Fibroblast of skin of left biceps (primary cell): ENCODE measurements at regions not wholly inside any gene's neighbourhood (a gene's known extent, or its start where the extent isn't known, plus 50 kb on each side); places are given as distances from the start of the nearest gene placed in this dataset.
"Not testable (repeated sequence)": the region's sequence is repeated elsewhere in the genome, so short reads cannot be mapped to it uniquely, and the experiment has no call there.

Experiments used
- DNase-seq, 2 experiments: peaks; one replicate each; pipeline ENCODE4 v3.0.0-alpha.2; 2013; ENCODE audit warnings: low read depth in 2 of 2

DNA sequence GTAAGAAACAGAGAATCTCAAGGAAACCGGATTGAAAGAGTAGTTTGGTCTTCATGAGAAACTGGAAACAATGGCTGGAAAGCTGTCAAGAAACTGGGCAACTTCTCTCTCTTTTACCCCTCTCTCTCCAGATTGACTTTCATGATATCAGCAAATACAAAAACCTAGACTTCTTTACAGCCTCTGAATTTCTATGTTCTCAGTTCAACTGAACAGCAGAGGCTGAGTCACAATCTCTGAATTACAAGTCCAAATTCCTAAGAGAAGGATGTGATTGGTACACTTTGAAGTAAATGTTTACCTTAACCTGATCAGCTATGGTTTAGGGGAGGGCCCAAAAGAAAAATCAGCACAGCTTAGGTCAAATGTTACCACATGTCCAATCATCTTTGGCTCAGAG, 974.9 kb downstream of the RPA4 start:
- DNase-seq, result no peak

DNA sequence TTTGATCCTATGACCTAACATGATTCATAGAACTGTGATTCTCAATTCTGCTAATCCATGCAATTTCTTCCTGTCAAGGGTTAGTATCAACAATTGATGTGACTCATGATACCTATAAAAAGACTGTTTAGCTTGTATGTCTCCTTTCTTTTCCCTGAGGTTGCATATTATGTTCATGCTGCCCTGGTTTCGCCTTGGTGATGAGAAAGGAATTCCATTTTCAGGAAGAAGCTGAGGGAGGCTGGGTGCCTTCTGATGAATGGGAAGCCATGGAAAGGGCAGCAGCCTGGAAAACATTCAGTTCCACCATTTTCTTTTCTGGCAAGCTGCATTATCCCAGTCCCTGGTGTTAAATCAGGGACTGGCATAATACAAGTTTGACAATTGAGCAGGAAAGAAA, 976.5 kb downstream of the RPA4 start:
- DNase-seq, result no peak

DNA sequence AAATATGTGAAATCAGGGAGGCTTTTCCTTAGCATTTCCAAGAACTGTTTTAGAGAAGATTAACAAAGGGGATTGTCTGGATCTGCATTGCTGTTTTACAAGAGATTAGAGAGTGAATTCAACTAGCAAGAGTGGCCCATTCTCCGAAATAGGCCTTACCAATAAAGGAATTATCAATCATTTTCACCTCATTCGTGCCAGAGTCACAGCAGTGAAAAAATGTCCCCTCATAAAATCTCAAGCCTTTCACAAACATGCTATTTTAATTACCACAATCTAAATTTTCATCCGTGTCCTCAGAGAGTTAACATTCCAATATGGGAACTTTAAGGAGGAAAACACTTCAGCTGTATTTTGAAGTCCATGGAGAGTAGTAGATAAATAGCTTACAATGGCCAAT, 979.6 kb downstream of the RPA4 start:
- DNase-seq, result no peak

DNA sequence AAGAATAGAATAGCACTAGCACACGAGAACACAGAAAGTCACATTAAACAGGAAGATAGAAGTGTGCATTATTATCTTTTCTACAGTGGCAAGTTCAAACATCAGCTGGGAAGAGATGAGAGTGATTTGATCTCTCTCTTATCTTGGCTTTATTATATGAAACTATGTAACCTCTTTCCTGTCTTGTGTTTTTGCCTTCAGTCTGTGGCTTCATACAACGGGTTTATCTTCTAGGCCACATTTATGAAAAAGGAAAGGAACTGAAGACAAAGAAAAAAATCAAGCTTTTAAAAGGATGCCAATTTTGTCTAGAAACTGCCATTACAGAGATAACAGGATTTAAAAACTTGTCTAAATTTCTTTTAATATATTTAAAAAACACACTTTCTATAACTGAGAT, 983.6 kb downstream of the RPA4 start:
- DNase-seq, result no peak

- DNase-seq, result no peak
These were observed 993.1 kb downstream of the RPA4 start for GRCh38 chrX:97876697-97877407.

DNA sequence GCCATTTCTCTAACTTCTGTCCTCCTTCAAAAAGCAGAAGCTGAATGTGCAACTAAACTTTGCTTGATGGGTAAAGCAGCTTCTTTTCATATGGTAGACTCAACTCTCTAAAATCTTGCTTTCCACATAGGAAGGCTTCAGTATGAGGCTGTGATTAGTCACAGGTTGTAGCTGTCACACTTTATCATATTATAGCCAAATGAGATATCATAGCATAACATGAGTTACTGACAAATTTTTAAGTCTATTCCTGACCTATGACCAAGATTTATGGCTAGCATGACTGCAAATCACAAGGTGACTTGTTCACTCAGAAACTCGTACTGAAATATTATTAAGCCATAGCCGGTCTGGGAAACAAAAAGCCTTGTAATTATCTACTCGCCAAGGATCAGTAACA, 998.6 kb downstream of the RPA4 start:
- DNase-seq, result no peak

- DNase-seq, result peak in 1 of 2 experiments; percentile 28
These were observed 1012.0 kb downstream of the RPA4 start for GRCh38 chrX:97895751-97896150.

- no peak for DNase-seq
These were observed 1014.3 kb downstream of the RPA4 start for GRCh38 chrX:97897998-97898397.

DNA sequence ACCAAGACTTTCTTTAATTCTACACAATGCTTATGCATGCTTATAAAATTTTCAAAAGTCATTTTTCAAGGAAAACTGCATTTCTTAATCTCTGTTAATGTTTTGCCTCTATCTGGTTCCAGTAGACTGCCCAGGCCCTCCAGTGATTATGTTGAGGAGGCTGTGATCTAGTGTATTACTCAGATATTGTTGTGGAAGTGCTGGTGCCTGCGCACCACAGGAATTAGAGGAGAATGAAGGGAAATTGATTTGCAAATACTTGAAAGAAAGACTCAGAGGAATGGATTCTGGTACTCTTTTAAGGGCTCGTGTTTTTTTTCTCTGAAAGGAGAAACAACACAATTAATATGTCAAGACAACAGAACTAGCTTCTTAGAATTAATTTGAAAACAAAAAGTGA, 1015.1 kb downstream of the RPA4 start:
- no peak for DNase-seq

DNA sequence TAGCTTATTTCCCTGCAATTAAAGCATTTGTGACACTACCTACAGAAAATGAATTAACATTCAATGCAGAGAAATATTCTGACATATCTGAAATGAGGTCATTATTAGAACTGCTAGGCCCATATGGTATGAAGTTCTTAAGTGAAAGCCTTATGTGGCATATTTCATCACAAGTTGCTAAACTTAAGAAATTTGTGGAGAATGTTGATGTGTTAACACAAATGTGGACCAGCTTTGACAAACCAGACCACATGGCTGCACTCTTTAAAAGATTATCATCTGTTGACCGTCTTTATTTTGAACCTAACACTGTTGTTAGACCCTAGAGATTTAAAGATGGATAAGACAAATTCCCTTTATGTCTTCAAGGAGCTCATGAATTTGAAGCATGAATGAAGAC, 1024.1 kb downstream of the RPA4 start:
- no peak for DNase-seq

- DNase-seq, result no peak
These were observed 1025.5 kb downstream of the RPA4 start for GRCh38 chrX:97909245-97909644.

DNA sequence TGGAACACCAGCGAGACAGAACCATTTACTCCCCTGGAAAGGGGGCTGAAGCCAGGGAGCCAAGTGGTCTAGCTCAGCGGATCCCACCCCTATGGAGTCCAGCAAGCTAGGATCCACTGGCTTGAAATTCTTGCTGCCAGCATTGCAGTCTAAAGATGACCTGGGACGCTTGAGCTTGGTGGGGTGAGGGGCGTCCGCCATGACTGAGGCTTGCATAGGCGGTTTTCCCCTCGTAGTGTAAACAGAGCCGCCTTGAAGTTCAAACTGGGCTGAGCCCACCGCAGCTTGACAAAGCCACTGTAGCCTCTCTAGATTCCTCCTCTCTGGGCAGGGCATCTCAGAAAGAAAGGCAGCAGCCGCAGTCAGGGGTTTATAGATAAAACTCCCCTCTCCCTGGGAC, 1031.7 kb downstream of the RPA4 start:
- DNase-seq, result not testable (repeated sequence)

DNA sequence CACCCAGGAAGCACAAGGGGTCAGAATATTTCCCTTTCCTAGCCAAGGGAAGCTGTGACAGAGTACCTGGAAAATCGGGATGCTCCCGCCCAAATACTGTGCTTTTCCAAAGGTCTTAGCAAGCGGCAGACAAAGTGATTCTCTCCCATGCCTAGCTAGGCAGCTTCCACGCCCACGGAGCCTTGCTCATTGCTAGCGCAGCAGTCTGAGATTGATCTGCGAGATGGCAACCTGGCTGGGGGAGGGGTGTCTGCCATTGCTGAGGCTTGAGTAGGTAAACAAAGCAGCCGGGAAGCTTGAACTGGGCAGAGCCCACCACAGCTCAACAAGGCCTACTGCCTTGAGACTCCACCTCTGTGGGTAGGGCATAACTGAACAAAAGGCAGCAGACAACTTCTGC, 1037.5 kb downstream of the RPA4 start:
- DNase-seq, result not testable (repeated sequence)

DNA sequence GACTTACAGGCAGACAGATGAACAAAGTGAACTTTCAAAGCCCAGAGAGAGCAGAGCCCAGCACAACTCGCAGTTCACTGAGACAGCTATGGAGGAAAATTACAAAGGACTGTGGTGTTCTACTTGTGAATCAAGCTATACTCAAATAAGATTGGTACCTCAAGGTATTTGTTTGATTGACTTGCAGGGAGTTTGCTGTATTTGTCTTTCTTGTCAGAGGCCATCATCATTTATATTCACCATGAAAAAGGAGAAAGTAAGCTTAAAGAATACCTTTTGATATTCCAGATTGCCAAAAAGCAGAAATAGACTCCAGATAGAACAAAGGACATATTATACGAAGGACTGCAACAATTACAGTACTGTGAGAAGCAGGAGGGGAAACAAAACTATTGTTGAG, 1047.9 kb downstream of the RPA4 start:
- no peak for DNase-seq

GRCh38 chrX:97936296-97936695, 1052.6 kb downstream of the RPA4 start:
- no peak for DNase-seq

DNA sequence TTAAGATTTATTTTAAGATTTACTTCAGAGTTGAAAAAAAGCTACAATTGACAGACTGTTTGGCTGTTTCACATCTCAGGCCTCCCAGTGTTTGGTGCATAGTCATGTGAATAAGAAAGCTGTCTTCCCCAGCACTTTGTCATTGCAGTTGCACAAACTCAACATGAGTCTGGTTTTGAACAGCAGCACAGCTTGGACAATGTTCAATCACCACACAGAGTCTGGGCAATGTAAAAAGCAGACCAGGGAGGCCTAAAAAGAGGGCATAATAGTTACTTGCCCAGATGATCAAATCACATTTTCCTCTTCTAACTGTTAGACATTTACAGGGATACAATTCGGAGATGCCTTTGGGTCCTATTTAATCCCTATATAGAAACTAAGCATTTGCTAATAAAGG, 1055.0 kb downstream of the RPA4 start:
- DNase-seq, result no peak

GRCh38 chrX:97968376-97969163, 1084.9 kb downstream of the RPA4 start:
- DNase-seq, result no peak

- DNase-seq, result no peak
These were observed 1100.9 kb downstream of the RPA4 start for GRCh38 chrX:97984641-97985040.

DNA sequence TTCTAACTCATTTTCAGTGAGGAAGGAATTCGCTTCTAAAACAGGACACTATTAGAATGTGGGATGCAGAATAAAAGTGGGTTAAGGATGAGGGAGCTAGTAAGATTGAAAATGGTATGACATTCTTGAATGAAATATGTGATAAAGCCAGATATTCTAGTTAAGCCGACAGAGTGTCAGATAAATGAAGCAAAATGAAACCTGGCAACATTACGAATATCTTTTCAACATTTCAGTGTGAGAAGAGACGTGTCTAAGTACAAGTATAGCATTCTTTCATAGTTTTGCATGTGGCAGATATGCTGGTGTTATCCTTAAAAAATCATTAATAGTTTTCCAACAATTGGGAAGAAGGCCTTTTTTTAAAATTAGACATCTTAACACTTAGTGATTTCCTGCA, 1101.4 kb downstream of the RPA4 start:
- no peak for DNase-seq

DNA sequence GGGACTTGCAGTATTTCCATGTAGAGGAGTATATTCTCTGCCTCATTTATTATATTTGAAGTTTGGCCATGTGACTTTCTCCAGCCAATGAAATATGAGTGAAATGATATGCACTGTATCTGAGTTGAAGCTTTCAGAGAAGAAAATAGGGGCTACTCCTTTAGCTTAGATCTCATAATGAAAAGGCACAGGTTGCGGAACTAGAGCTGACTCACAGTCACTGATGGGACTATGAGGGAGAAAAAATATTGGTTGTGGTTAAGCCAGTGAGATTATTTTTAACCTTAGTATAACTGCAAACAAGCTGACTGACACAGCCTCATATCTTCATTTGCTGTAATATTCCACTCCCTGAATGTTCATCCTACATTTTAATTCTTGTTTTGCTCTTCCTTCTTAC, 1104.3 kb downstream of the RPA4 start:
- no peak for DNase-seq

- DNase-seq, result no peak
These were observed 1112.1 kb downstream of the RPA4 start for GRCh38 chrX:97995834-97996233.

GRCh38 chrX:98028691-98029090, 1145.0 kb downstream of the RPA4 start:
- no peak for DNase-seq

GRCh38 chrX:98029861-98030260, 1146.2 kb downstream of the RPA4 start:
- DNase-seq, result no peak
